KMS-11 (cell line): ENCODE measurements at regions not wholly inside any gene's neighbourhood (a gene's known extent, or its start where the extent isn't known, plus 50 kb on each side); places are given as distances from the start of the nearest gene placed in this dataset.
"Not testable (repeated sequence)": the region's sequence is repeated elsewhere in the genome, so short reads cannot be mapped to it uniquely, and the experiment has no call there.

Source experiments
- H2AFZ ChIP-seq: fragments of 200-600 bp; sonication (generic); 2 replicates; pipeline ENCODE4 v1.6.1; 2016; ENCODE audit warnings: antibody characterized with exemption, mixed run types, low read depth
- H3K27ac ChIP-seq: fragments of 200-600 bp; sonication (generic); 2 replicates; pipeline ENCODE4 v1.6.1; 2016; ENCODE audit warnings: mild to moderate bottlenecking, mixed run types
- H3K27me3 ChIP-seq: fragments of 200-600 bp; sonication (generic); 2 replicates; pipeline ENCODE4 v1.6.1; 2017; ENCODE audit warnings: mild to moderate bottlenecking, low read depth, mixed run types, moderate library complexity; ENCODE audit not compliant: insufficient read depth
- H3K36me3 ChIP-seq: fragments of 200-600 bp; sonication (generic); 2 replicates; pipeline ENCODE4 v1.6.1; 2017; ENCODE audit warnings: mild to moderate bottlenecking, mixed run types; ENCODE audit not compliant: insufficient read depth
- H3K4me1 ChIP-seq: fragments of 200-600 bp; sonication (generic); 2 replicates; pipeline ENCODE4 v1.6.1; 2016; ENCODE audit warnings: mild to moderate bottlenecking, low read depth, mixed run types; ENCODE audit not compliant: poor library complexity, severe bottlenecking
- H3K4me2 ChIP-seq: fragments of 200-600 bp; sonication (generic); 2 replicates; pipeline ENCODE4 v1.7.0; 2016; ENCODE audit warnings: mild to moderate bottlenecking, mixed run types
- H3K4me3 ChIP-seq: fragments of 200-600 bp; sonication (generic); IDR thresholded peaks from 2 replicates; pipeline ENCODE4 v1.6.1; 2017; ENCODE audit warnings: low read depth, low read length, mixed read lengths; ENCODE audit not compliant: insufficient read depth
- H3K79me2 ChIP-seq: fragments of 200-600 bp; sonication (generic); 2 replicates; pipeline ENCODE4 v1.6.1; 2016; ENCODE audit warnings: low read depth, mixed run types; ENCODE audit not compliant: insufficient read depth
- H3K9ac ChIP-seq: fragments of 200-600 bp; sonication (generic); 2 replicates; pipeline ENCODE4 v1.6.1; 2016; ENCODE audit warnings: mild to moderate bottlenecking, mixed run types
- H4K20me1 ChIP-seq: fragments of 200-600 bp; sonication (generic); 2 replicates; pipeline ENCODE4 v1.6.1; 2016; ENCODE audit warnings: mild to moderate bottlenecking, mixed run types; ENCODE audit not compliant: insufficient read depth
- CTCF ChIP-seq: fragments of 200-600 bp; sonication (generic); conservative IDR thresholded peaks from 2 replicates; pipeline ENCODE4 v1.6.1; 2017; ENCODE audit warnings: low read depth, mild to moderate bottlenecking, antibody characterized with exemption, low read length, moderate library complexity, mixed read lengths

GRCh38 chr14:21791749-21792148 lies 118.1 kb upstream of the OR4E1 start:
- Histone ChIP-seq H3K27ac (no peak overlapping the region), H3K27me3 (no peaks in the 10 kb centered on the region), H2AFZ (no peak overlapping the region), H3K36me3 (no peaks in the 10 kb centered on the region), H3K4me1 (no peaks in the 10 kb centered on the region), H4K20me1 (no peaks in the 10 kb centered on the region), H3K4me3 (no peak overlapping the region), H3K9ac (no peak overlapping the region), H3K4me2 (no peak overlapping the region), H3K79me2 (no peaks in the 10 kb centered on the region)
- TF ChIP-seq CTCF, result no peak

DNA sequence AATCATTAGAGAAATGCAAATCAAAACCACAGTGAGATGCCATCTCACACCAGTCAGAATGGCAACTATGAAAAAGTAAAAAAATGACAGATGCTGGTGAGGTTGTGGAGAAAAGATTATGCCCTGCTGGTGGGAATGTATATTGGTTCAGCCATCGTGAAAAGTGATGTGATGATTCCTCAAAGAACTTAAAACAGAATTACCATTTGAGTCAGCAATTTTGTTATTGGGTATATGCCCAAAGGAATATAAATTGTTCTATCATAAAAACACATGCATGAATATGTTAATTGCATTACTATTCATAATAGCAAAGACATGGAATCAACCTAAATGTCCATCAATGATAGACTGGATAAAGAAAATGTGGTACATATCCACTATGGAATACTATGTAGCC lies 115.1 kb upstream of the OR4E1 start:
- H3K27ac ChIP-seq, H2AFZ ChIP-seq, H4K20me1 ChIP-seq: not testable (repeated sequence)

DNA sequence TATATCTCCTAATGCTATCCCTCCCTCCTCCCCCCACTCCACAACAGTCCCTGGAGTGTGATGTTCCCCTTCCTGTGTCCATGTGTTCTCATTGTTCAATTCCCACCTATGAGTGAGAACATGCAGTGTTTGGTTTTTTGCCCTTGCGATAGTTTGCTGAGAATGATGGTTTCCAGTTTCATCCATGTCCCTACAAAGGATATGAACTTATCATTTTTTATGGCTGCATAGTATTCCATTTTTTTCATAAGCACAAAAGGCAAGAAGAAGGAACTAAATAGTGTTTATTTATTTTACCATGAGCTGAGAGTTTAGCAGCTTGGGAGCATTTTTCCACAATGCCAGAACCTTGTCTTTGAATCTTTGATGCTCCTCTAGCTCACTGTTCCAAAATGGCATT lies 113.6 kb upstream of the OR4E1 start:
- H3K4me2 ChIP-seq, H3K36me3 ChIP-seq, H3K9ac ChIP-seq, H3K79me2 ChIP-seq, H3K4me1 ChIP-seq, H3K4me3 ChIP-seq, H3K27me3 ChIP-seq, H2AFZ ChIP-seq, H3K27ac ChIP-seq, H4K20me1 ChIP-seq: not testable (repeated sequence)

More for the DNA sequence above, 115.1 kb upstream of the OR4E1 start:
- not testable (repeated sequence) for H3K27me3 ChIP-seq, H3K4me2 ChIP-seq, H3K4me3 ChIP-seq, H3K9ac ChIP-seq, H3K4me1 ChIP-seq, H3K79me2 ChIP-seq, H3K36me3 ChIP-seq

DNA sequence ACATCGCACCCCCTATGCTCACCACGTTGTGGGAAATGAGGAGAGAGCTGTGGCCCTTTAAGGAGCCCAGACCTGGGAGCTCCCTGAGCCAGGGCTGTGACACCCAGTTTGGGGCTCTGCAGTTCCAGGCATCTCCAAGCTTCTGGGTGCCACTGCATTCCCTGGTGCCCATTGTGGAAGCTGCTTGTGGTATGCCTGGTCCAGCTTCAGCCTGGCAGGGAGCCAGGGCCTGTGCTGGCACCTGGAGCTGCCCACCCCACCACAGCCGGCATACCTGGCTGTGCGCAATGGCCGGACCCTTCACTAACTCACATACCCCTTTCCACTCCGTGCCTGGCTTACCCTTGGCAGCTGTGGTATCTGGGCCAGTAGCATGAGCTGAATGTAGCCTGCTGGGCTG lies 107.9 kb upstream of the OR4E1 start:
- Histone ChIP-seq H3K4me2 (no peak overlapping the region), H3K4me3 (no peak overlapping the region), H3K27ac (no peak overlapping the region), H3K9ac (no peak overlapping the region), H4K20me1 (no peaks in the 10 kb centered on the region), H3K4me1 (no peaks in the 10 kb centered on the region), H3K27me3 (no peaks in the 10 kb centered on the region), H3K79me2 (no peaks in the 10 kb centered on the region), H3K36me3 (no peaks in the 10 kb centered on the region), H2AFZ (no peak overlapping the region)
- TF ChIP-seq CTCF, result no peak

- H2AFZ ChIP-seq, result no peak overlapping the region
- no peaks in the 10 kb centered on the region for H3K79me2 ChIP-seq
- no peak for TF ChIP-seq CTCF
- no peak overlapping the region for H3K27ac ChIP-seq
- H3K9ac ChIP-seq, result no peak overlapping the region
- H3K4me1 ChIP-seq, result no peaks in the 10 kb centered on the region
- H3K36me3 ChIP-seq, result no peaks in the 10 kb centered on the region
- H3K4me3 ChIP-seq, result no peak overlapping the region
- H3K27me3 ChIP-seq, result no peaks in the 10 kb centered on the region
- no peaks in the 10 kb centered on the region for H4K20me1 ChIP-seq
- no peak overlapping the region for H3K4me2 ChIP-seq
Measured at GRCh38 chr14:21780429-21781084, 106.9 kb upstream of the OR4E1 start.
